Hepatic stellate cell (primary cell): ENCODE measurements at regions not wholly inside any gene's neighbourhood (a gene's known extent, or its start where the extent isn't known, plus 50 kb on each side); places are given as distances from the start of the nearest gene placed in this dataset.
"Not testable (repeated sequence)": the region's sequence is repeated elsewhere in the genome, so short reads cannot be mapped to it uniquely, and the experiment has no call there.

Experiments used
- DNase-seq: peaks from one replicate; pipeline ENCODE4 v3.0.0; 2011; ENCODE audit warnings: low spot score

GRCh38 chr22:23437779-23438178 is 142.3 kb downstream of the IGLL1 start:
- DNase-seq: no peak

- not testable (repeated sequence) for DNase-seq
Measured at GRCh38 chr22:23437107-23437395, 143.0 kb downstream of the IGLL1 start.

GRCh38 chr22:23436354-23437106 is 143.6 kb downstream of the IGLL1 start:
- DNase-seq: not testable (repeated sequence)

GRCh38 chr22:23435186-23435585 is 144.9 kb downstream of the IGLL1 start:
- DNase-seq: not testable (repeated sequence)

- DNase-seq: not testable (repeated sequence)
Measured at GRCh38 chr22:23434198-23434830, 145.8 kb downstream of the IGLL1 start.

- DNase-seq: not testable (repeated sequence)
Measured at GRCh38 chr22:23433127-23434005, 146.7 kb downstream of the IGLL1 start.

GRCh38 chr22:23432719-23433118 is 147.4 kb downstream of the IGLL1 start:
- not testable (repeated sequence) for DNase-seq

- DNase-seq: no peak
Measured at GRCh38 chr22:23431337-23432072, 148.6 kb downstream of the IGLL1 start.

GRCh38 chr22:23424551-23425068 is 155.5 kb downstream of the IGLL1 start:
- DNase-seq: not testable (repeated sequence)

GRCh38 chr22:23424031-23424430 is 156.1 kb downstream of the IGLL1 start:
- DNase-seq: no peak

GRCh38 chr22:23422281-23422680 is 157.8 kb downstream of the IGLL1 start:
- DNase-seq: not testable (repeated sequence)

GRCh38 chr22:23421300-23421699 is 158.8 kb downstream of the IGLL1 start:
- DNase-seq: not testable (repeated sequence)

- no peak for DNase-seq
Measured at GRCh38 chr22:23419931-23420330, 160.2 kb downstream of the IGLL1 start.

GRCh38 chr22:23419171-23419570 is 160.9 kb downstream of the IGLL1 start:
- DNase-seq: no peak

- DNase-seq: no peak
Measured at GRCh38 chr22:23418159-23418788, 161.8 kb downstream of the IGLL1 start.

GRCh38 chr22:23417327-23417726 is 162.8 kb downstream of the IGLL1 start:
- not testable (repeated sequence) for DNase-seq

GRCh38 chr22:23416169-23416690 is 163.9 kb downstream of the IGLL1 start:
- DNase-seq: not testable (repeated sequence)

GRCh38 chr22:23415490-23415851 is 164.6 kb downstream of the IGLL1 start:
- DNase-seq: no peak

- DNase-seq: no peak
Measured at GRCh38 chr22:23414727-23415489, 165.2 kb downstream of the IGLL1 start.

GRCh38 chr22:23411739-23412138 is 168.4 kb downstream of the IGLL1 start:
- no peak for DNase-seq
